ENCODE measurements at regions not wholly inside any gene's neighbourhood (a gene's known extent, or its start where the extent isn't known, plus 50 kb on each side); places are given as distances from the start of the nearest gene placed in this dataset.

- no peak for TF ChIP-seq CTCF (IDR thresholded peaks at IDR 0.05)
- no peak for TF ChIP-seq POLR2A (IDR thresholded peaks at IDR 0.05)
- no peak for TF ChIP-seq EP300 (IDR thresholded peaks at IDR 0.05)
These were observed 175.3 kb upstream of the TCF4 start for GRCh38 chr18:55763298-55763697.

Data from ovary (tissue), 3 donors.